ENCODE measurements at regions not wholly inside any gene's neighbourhood (a gene's known extent, or its start where the extent isn't known, plus 50 kb on each side); places are given as distances from the start of the nearest gene placed in this dataset.
"Not testable (repeated sequence)": the region's sequence is repeated elsewhere in the genome, so short reads cannot be mapped to it uniquely, and the experiment has no call there.

- ATAC-seq, result no peak
- DNase-seq, result no peak
- Mint-ChIP-seq H3K36me3 (ENCODE audit: low read depth) (no peaks in the 10 kb centered on the region), H3K27ac (no peak overlapping the region), H3K27me3 (no peaks in the 10 kb centered on the region), H3K4me1 (no peaks in the 10 kb centered on the region), H3K4me3 (no peak overlapping the region), H3K9me3 (peaks cover 5% of the 10 kb centered on the region)
These were observed 721.8 kb upstream of the NCAM2 start for GRCh38 chr21:20276377-20276776.

DNA sequence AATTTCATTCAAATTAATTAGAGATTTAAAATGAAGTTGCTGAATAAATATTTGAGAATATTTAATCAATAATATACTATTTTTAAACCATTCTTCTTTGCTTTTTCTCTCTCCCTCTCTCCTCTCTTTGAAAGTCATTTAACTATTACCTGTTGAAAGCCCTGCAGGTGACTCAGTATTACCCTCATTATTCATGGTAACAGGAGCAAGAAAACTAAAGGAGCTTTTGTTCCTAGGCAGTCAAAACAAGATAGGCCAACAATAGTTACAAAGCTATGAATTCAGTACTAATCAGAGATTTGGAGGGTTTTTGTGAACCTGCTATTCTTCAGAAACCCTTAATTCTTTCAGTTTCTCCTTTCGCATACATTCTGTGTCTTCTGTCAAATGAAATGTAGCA, 721.3 kb upstream of the NCAM2 start:
- Mint-ChIP-seq H3K36me3 (ENCODE audit: low read depth) (no peaks in the 10 kb centered on the region), H3K4me1 (no peaks in the 10 kb centered on the region), H3K9me3 (peaks cover 5% of the 10 kb centered on the region), H3K4me3 (no peak overlapping the region), H3K27ac (no peak overlapping the region), H3K27me3 (no peaks in the 10 kb centered on the region)
- no peak for DNase-seq
- ATAC-seq, result no peak

DNA sequence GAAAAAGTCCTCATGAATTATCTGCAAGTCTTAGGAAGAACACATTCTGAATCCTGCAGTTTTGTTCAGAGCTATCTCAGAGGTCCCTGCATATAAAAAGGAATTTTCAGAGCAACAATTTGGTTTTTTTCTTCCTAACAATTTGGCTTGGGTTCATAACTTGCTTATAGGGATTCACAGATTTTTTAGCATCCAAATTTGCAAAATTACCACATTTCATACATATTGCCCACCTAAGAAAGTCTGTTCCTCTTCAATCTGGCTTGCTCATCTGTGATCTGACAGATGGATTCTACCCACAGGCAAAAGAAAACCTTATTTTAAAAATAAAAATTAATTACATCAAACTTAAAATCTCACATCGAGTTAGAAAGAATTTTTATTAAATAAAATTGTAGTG, 714.4 kb upstream of the NCAM2 start:
- DNase-seq (no peak), ATAC-seq (no peak)
- Mint-ChIP-seq H3K27me3 (no peaks in the 10 kb centered on the region), H3K27ac (no peak overlapping the region), H3K4me3 (no peak overlapping the region), H3K9me3 (no peaks in the 10 kb centered on the region), H3K4me1 (no peaks in the 10 kb centered on the region), H3K36me3 (ENCODE audit: low read depth) (no peaks in the 10 kb centered on the region)

- Mint-ChIP-seq H3K36me3 (ENCODE audit: low read depth) (no peaks in the 10 kb centered on the region), H3K4me1 (peaks cover 2% of the 10 kb centered on the region), H3K27me3 (no peaks in the 10 kb centered on the region), H3K9me3 (peaks cover 11% of the 10 kb centered on the region), H3K4me3 (no peak overlapping the region), H3K27ac (no peak overlapping the region)
- no peak for ATAC-seq
- no peak for DNase-seq
These were observed 705.9 kb upstream of the NCAM2 start for GRCh38 chr21:20292280-20292679.

DNA sequence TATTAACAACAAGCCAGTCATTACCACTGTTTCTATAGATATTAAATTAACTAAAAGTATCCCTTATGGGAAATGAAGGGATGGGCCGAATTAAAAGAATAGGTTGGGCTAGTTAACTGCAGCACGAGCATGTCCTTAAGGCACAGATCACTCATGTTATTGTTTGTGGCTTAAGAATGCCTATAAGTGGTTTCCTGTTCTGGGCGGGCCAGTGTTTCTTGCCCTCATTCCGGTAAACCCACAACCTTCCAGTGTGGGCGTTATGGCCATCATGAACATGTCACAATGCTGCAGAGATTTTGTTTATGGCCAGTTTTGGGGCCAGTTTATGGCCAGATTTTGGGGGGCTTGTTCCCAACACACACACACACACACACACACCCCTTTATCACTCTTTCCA, 705.4 kb upstream of the NCAM2 start:
- not testable (repeated sequence) for H3K27ac Mint-ChIP-seq; H3K27me3 Mint-ChIP-seq; H3K4me3 Mint-ChIP-seq; H3K4me1 Mint-ChIP-seq; H3K36me3 Mint-ChIP-seq (ENCODE audit: low read depth); DNase-seq; ATAC-seq
- peaks cover 16% of the 10 kb centered on the region for H3K9me3 Mint-ChIP-seq

DNA sequence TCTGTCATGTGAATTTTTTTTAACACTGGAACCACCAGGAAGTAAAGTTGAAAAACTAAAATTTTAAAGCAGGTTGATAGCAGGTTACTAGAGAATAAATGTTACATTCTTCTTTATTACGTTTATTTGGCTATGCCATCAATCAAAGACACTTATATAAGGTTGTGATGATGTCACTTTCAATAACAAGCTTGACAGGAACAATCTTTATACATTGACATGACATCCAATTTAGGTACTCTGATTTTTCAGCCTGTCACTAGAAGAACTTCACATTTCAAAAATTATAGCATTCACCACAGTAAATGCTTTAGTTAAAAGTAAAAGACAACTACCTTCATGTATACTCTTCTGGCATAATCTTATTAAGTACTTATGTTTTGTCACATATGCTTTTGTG, 696.8 kb upstream of the NCAM2 start:
- Mint-ChIP-seq H3K36me3 (ENCODE audit: low read depth) (no peaks in the 10 kb centered on the region), H3K27me3 (no peaks in the 10 kb centered on the region), H3K4me1 (no peaks in the 10 kb centered on the region), H3K4me3 (no peak overlapping the region), H3K9me3 (peaks cover 8% of the 10 kb centered on the region), H3K27ac (no peak overlapping the region)
- DNase-seq (no peak), ATAC-seq (no peak)

- no peak for DNase-seq
These were observed 696.1 kb upstream of the NCAM2 start for GRCh38 chr21:20302084-20302483.

GRCh38 chr21:20306836-20307235, 691.4 kb upstream of the NCAM2 start:
- Mint-ChIP-seq H3K36me3 (ENCODE audit: low read depth) (no peaks in the 10 kb centered on the region), H3K9me3 (peaks cover 10% of the 10 kb centered on the region), H3K27ac (no peak overlapping the region), H3K4me3 (no peak overlapping the region), H3K4me1 (no peaks in the 10 kb centered on the region), H3K27me3 (no peaks in the 10 kb centered on the region)
- DNase-seq (no peak), ATAC-seq (no peak)

More at GRCh38 chr21:20302084-20302483, 696.1 kb upstream of the NCAM2 start:
- H3K4me3 Mint-ChIP-seq, result no peak overlapping the region
- no peaks in the 10 kb centered on the region for H3K36me3 Mint-ChIP-seq (ENCODE audit: low read depth)
- no peak for ATAC-seq
- H3K27ac Mint-ChIP-seq, result no peak overlapping the region
- no peaks in the 10 kb centered on the region for H3K4me1 Mint-ChIP-seq
- H3K27me3 Mint-ChIP-seq, result no peaks in the 10 kb centered on the region
- H3K9me3 Mint-ChIP-seq, result peaks cover 7% of the 10 kb centered on the region

- DNase-seq (no peak), ATAC-seq (no peak)
- Mint-ChIP-seq H3K9me3 (peaks cover 10% of the 10 kb centered on the region), H3K36me3 (ENCODE audit: low read depth) (no peaks in the 10 kb centered on the region), H3K4me1 (no peaks in the 10 kb centered on the region), H3K27ac (no peak overlapping the region), H3K4me3 (no peak overlapping the region), H3K27me3 (no peaks in the 10 kb centered on the region)
These were observed 689.5 kb upstream of the NCAM2 start for GRCh38 chr21:20308586-20309315.

DNA sequence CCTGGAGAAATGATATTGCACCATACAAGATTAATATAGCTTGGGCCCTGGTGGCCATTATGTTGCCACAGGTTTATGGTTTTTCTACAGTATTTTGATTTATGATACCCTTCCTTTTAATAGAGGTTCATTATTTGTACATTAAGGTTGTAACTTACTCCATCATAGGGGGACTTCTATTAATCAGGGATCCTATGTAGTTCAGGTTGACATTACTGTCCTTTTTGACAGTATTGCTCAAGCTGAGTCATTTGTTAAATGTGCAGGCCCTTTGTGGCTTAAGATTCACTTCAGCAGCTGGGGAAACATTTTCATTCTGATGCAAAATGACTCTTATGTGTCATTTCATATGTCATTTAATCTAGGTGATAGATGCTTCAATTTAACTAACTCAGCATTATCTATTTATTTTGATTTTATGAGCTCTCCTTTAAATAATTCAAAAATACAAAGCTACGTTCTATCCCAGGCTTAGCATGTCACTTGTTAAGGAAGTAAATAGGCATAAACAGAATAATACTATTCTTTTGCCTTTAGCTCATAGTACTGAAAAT, 686.9 kb upstream of the NCAM2 start:
- no peak overlapping the region for H3K27ac Mint-ChIP-seq
- no peaks in the 10 kb centered on the region for H3K27me3 Mint-ChIP-seq
- H3K4me3 Mint-ChIP-seq, result no peak overlapping the region
- H3K9me3 Mint-ChIP-seq, result peaks cover 12% of the 10 kb centered on the region
- H3K4me1 Mint-ChIP-seq, result no peaks in the 10 kb centered on the region
- no peaks in the 10 kb centered on the region for H3K36me3 Mint-ChIP-seq (ENCODE audit: low read depth)
- DNase-seq (no peak), ATAC-seq (no peak)

- no peak overlapping the region for H3K27ac Mint-ChIP-seq
- no peaks in the 10 kb centered on the region for H3K27me3 Mint-ChIP-seq
- no peaks in the 10 kb centered on the region for H3K4me1 Mint-ChIP-seq
- H3K4me3 Mint-ChIP-seq, result no peak overlapping the region
- no peaks in the 10 kb centered on the region for H3K36me3 Mint-ChIP-seq (ENCODE audit: low read depth)
- DNase-seq, result no peak
- peaks cover 16% of the 10 kb centered on the region for H3K9me3 Mint-ChIP-seq
- no peak for ATAC-seq
These were observed 685.2 kb upstream of the NCAM2 start for GRCh38 chr21:20313013-20313412.

- no peak overlapping the region for H3K4me3 Mint-ChIP-seq
- DNase-seq (no peak), ATAC-seq (no peak)
- peaks cover 12% of the 10 kb centered on the region for H3K9me3 Mint-ChIP-seq
- H3K27ac Mint-ChIP-seq, result no peak overlapping the region
- H3K4me1 Mint-ChIP-seq, result no peaks in the 10 kb centered on the region
- no peaks in the 10 kb centered on the region for H3K27me3 Mint-ChIP-seq
- no peaks in the 10 kb centered on the region for H3K36me3 Mint-ChIP-seq (ENCODE audit: low read depth)
These were observed 683.2 kb upstream of the NCAM2 start for GRCh38 chr21:20315042-20315441.

DNA sequence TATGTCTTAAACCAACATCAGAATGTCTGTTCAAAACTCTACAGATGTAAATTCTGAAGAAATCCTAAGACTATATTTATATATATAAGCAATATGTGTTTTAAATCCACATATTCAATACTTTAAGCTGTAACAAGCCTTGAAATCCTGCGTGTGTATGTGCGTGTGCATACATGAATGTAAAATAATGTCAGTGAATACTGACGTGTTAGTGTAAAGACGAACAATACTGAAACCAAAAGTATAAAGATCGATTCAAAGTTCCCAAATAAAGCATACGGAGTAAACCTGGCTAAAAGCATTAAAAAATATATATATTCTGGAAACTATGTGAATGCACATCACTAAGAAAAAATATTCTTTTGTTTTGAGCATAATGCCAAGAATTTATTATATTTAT, 668.6 kb upstream of the NCAM2 start:
- no peak for DNase-seq
- no peaks in the 10 kb centered on the region for H3K27me3 Mint-ChIP-seq
- no peaks in the 10 kb centered on the region for H3K36me3 Mint-ChIP-seq (ENCODE audit: low read depth)
- no peak overlapping the region for H3K4me3 Mint-ChIP-seq
- no peak for ATAC-seq
- no peak overlapping the region for H3K27ac Mint-ChIP-seq
- H3K9me3 Mint-ChIP-seq, result peaks cover 14% of the 10 kb centered on the region
- no peaks in the 10 kb centered on the region for H3K4me1 Mint-ChIP-seq

GRCh38 chr21:20330652-20331051, 667.6 kb upstream of the NCAM2 start:
- Mint-ChIP-seq H3K27me3 (no peaks in the 10 kb centered on the region), H3K4me3 (no peak overlapping the region), H3K36me3 (ENCODE audit: low read depth) (no peaks in the 10 kb centered on the region), H3K4me1 (no peaks in the 10 kb centered on the region), H3K27ac (no peak overlapping the region), H3K9me3 (peaks cover 14% of the 10 kb centered on the region)
- ATAC-seq (no peak), DNase-seq (no peak)

DNA sequence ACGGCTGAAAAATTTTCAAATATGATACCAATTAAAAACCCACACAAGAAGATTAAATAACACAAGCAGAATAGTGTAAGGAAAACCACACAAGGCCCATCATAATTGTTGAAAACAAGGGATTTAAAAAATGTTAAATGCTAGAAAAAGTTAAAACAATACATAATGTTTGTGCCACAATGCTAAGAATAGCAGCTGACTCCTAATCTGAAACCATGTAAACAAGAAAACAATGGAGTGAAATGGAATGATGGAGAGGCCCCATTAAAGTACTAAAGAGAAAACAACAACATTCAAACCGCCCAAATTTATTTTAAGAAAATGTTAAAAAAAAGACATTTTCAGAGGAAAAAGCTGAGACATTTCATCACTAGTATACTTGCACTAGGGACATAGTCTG, 663.6 kb upstream of the NCAM2 start:
- DNase-seq, result no peak
- Mint-ChIP-seq H3K36me3 (ENCODE audit: low read depth) (no peaks in the 10 kb centered on the region), H3K9me3 (peaks cover 3% of the 10 kb centered on the region)

DNA sequence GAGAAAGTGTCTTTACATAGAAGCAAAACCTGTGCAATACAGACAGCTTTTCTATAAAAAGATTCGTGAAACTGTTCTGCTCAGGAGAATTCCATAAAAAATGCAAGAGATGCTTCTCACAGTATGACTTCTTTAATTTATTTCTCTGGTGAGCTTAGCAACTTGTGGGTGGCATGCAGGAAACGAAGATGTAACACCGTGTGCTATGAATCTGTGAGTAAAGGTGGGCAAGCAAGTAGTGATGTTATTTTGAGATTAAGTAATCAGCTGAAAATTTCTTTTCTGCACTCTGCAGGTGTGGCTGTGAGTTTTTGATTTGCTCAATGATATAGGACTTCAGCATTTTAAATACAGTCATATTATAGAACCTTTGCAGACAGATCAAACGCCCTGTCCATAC, 656.8 kb upstream of the NCAM2 start:
- DNase-seq, result no peak
- H3K4me1 Mint-ChIP-seq, result no peaks in the 10 kb centered on the region
- H3K27me3 Mint-ChIP-seq, result no peaks in the 10 kb centered on the region
- H3K36me3 Mint-ChIP-seq (ENCODE audit: low read depth), result no peaks in the 10 kb centered on the region
- H3K4me3 Mint-ChIP-seq, result no peak overlapping the region
- ATAC-seq, result no peak
- peaks cover 7% of the 10 kb centered on the region for H3K9me3 Mint-ChIP-seq
- no peak overlapping the region for H3K27ac Mint-ChIP-seq

More for the DNA sequence above, 663.6 kb upstream of the NCAM2 start:
- no peak overlapping the region for H3K27ac Mint-ChIP-seq
- H3K4me1 Mint-ChIP-seq, result no peaks in the 10 kb centered on the region
- no peak overlapping the region for H3K4me3 Mint-ChIP-seq
- no peaks in the 10 kb centered on the region for H3K27me3 Mint-ChIP-seq
- ATAC-seq, result no peak
